HCT116 (cell line): ENCODE measurements at regions not wholly inside any gene's neighbourhood (a gene's known extent, or its start where the extent isn't known, plus 50 kb on each side); places are given as distances from the start of the nearest gene placed in this dataset.

Experiments used
- ATAC-seq: fragments of 200-7000 bp; cut with Tn5 transposase; 2 replicates; pipeline ENCODE4 v1.9.1; 2020; ENCODE audit warnings: mild to moderate bottlenecking, moderate library complexity
- BruUV-seq: library from RNA; stranded (reverse); fragments of 400-500 nt; replicated peaks from 2 replicates; lab custom pipeline; 2021; lab: Mats Ljungman, UMichigan
- CTCF ChIA-PET: fragments of 300-600 bp; sonication (Branson Sonifier 250); formaldehyde crosslinking; loops from one replicate; lab custom pipeline; 2021; ENCODE audit warnings: antibody characterized with exemption; lab: Charles Lee
- POLR2A ChIA-PET: fragments of 300-600, 350-600 bp; sonication (Branson Sonifier 250); formaldehyde crosslinking; loops from one replicate; lab custom pipeline; 2021; ENCODE audit warnings: antibody characterized with exemption; lab: Charles Lee
- RAD21 ChIA-PET, 2 experiments: fragments of 300-600 bp; sonication (Branson Sonifier 250); formaldehyde crosslinking; loops; one replicate each; lab custom pipeline; 2023; ENCODE audit warnings: low total read pairs in 2 of 2; ENCODE audit not compliant: uncharacterized antibody in 2 of 2, unreplicated experiment in 2 of 2, low non-redundant PET in 1 of 2; lab: Charles Lee
- DNase-seq: peaks from one replicate; pipeline ENCODE4 v3.0.0-alpha.2; 2010; ENCODE audit warnings: low read depth, low spot score
- H2AFZ ChIP-seq: fragments of 200-600 bp; shearing (Covaris generic), sonication (generic); 2 replicates; pipeline ENCODE4 v1.6.1; 2017; ENCODE audit warnings: low read depth, mixed run types, mixed read lengths, antibody characterized with exemption, low read length; ENCODE audit not compliant: poor library complexity, severe bottlenecking
- H3K27ac ChIP-seq: 2 replicates; pipeline ENCODE4 v1.5.1; 2012; ENCODE audit warnings: low read depth, low read length
- H3K27me3 ChIP-seq: fragments of 200-600 bp; sonication (generic); 2 replicates; pipeline ENCODE4 v1.6.1; 2016; ENCODE audit warnings: mixed run types, low read length, mixed read lengths; ENCODE audit not compliant: insufficient read depth
- H3K36me3 ChIP-seq, 2 experiments: fragments of 200-500 bp in 1 of 2; fragments of 200-600 bp in 1 of 2; sonication (Bioruptor generic) in 1 of 2; sonication (generic) in 1 of 2; 2 replicates each; pipeline versions ENCODE4 v1.5.1 to v1.6.1; 2014 to 2016; ENCODE audit warnings: low read length in 2 of 2, inconsistent platforms in 1 of 2, mixed read lengths in 1 of 2, mixed run types in 1 of 2; ENCODE audit not compliant: insufficient read depth in 2 of 2, control insufficient read depth in 1 of 2
- H3K4me1 ChIP-seq, 2 experiments: fragments of 200-600 bp in 1 of 2; sonication (generic) in 1 of 2; 2 replicates each; pipeline versions ENCODE4 v1.5.1 to v1.6.1; 2012 to 2017; ENCODE audit warnings: low read length in 2 of 2, inconsistent platforms in 1 of 2, mild to moderate bottlenecking in 1 of 2, mixed read lengths in 1 of 2, mixed run types in 1 of 2, moderate library complexity in 1 of 2; ENCODE audit not compliant: insufficient read depth in 2 of 2, control insufficient read depth in 1 of 2
- H3K4me2 ChIP-seq: fragments of 200-600 bp; sonication (generic); 2 replicates; pipeline ENCODE4 v1.6.1; 2017; ENCODE audit warnings: mixed run types, low read length, mixed read lengths
- H3K4me3 ChIP-seq, 2 experiments: fragments of 200-600 bp in 1 of 2; sonication (generic) in 1 of 2; replicated peaks in 1 of 2; 2 replicates each; pipeline ENCODE4 v1.5.1; 2011 to 2016; ENCODE audit warnings: low read length in 2 of 2, control low read depth in 1 of 2, low read depth in 1 of 2, mild to moderate bottlenecking in 1 of 2, mixed read lengths in 1 of 2, mixed run types in 1 of 2
- H3K79me2 ChIP-seq: fragments of 200-600 bp; sonication (generic); 2 replicates; pipeline ENCODE4 v1.6.1; 2017; ENCODE audit warnings: mild to moderate bottlenecking, mixed run types, low read length, moderate library complexity, mixed read lengths; ENCODE audit not compliant: insufficient read depth
- H3K9ac ChIP-seq: fragments of 200-600 bp; sonication (generic); 2 replicates; pipeline ENCODE4 v1.6.1; 2016; ENCODE audit warnings: low read length, mixed read lengths
- H3K9me2 ChIP-seq: fragments of 200-600 bp; sonication (generic), shearing (Covaris generic); 2 replicates; pipeline ENCODE4 v1.6.1; 2017; ENCODE audit warnings: mixed run types, mild to moderate bottlenecking, moderate library complexity; ENCODE audit not compliant: insufficient read depth
- H3K9me3 ChIP-seq, 2 experiments: fragments of 200-500 bp in 1 of 2; fragments of 200-600 bp in 1 of 2; sonication (Bioruptor generic) in 1 of 2; sonication (generic) in 1 of 2; 2 replicates each; pipeline ENCODE4 v1.6.1; 2014 to 2017; ENCODE audit warnings: low read length in 2 of 2, mixed read lengths in 2 of 2, inconsistent platforms in 1 of 2, low read depth in 1 of 2, mild to moderate bottlenecking in 1 of 2, mixed run types in 1 of 2, moderate library complexity in 1 of 2; ENCODE audit not compliant: control insufficient read depth in 1 of 2, insufficient read depth in 1 of 2
- H4K20me1 ChIP-seq: fragments of 200-600 bp; sonication (generic), shearing (Covaris generic); 2 replicates; pipeline ENCODE4 v1.6.1; 2017; ENCODE audit warnings: mixed run types, mild to moderate bottlenecking, moderate library complexity; ENCODE audit not compliant: insufficient read depth
- CEBPB ChIP-seq: IDR thresholded peaks from 2 replicates; pipeline ENCODE4 v1.6.1; 2012; ENCODE audit warnings: low read depth
- CTCF ChIP-seq, 3 experiments: fragments of 200-600 bp in 1 of 3; sonication (generic) in 1 of 3; IDR thresholded peaks in 2 of 3; conservative IDR thresholded peaks in 1 of 3; 2 replicates each; pipeline ENCODE4 v1.5.1; 2012 to 2017; ENCODE audit warnings: low read depth in 2 of 3, low read length in 2 of 3, antibody characterized with exemption in 1 of 3, borderline replicate concordance in 1 of 3, control low read depth in 1 of 3, mild to moderate bottlenecking in 1 of 3, mixed read lengths in 1 of 3, mixed run types in 1 of 3, moderate library complexity in 1 of 3; ENCODE audit not compliant: insufficient read depth in 1 of 3
- ELF1 ChIP-seq: IDR thresholded peaks from 2 replicates; pipeline ENCODE4 v1.6.1; 2012; ENCODE audit warnings: low read depth, borderline replicate concordance
- JUND ChIP-seq: IDR thresholded peaks from 2 replicates; pipeline ENCODE4 v1.6.1; 2012
- MAX ChIP-seq: IDR thresholded peaks from 2 replicates; pipeline ENCODE4 v1.6.1; 2012
- POLR2A ChIP-seq: IDR thresholded peaks from 2 replicates; pipeline ENCODE4 v1.7.0; 2011; ENCODE audit warnings: borderline replicate concordance; ENCODE audit not compliant: insufficient read depth, insufficient read length; ENCODE audit errors: extremely low read depth
- RAD21 ChIP-seq: IDR thresholded peaks from 2 replicates; pipeline ENCODE4 v1.6.1; 2012; ENCODE audit warnings: low read depth, mild to moderate bottlenecking
- REST ChIP-seq: IDR thresholded peaks from 2 replicates; pipeline ENCODE4 v1.6.1; 2012; ENCODE audit warnings: low read depth
- SP1 ChIP-seq: IDR thresholded peaks from 2 replicates; pipeline ENCODE4 v1.6.1; 2012; ENCODE audit warnings: low read depth
- SRF ChIP-seq: IDR thresholded peaks from 2 replicates; pipeline ENCODE4 v1.6.1; 2012; ENCODE audit warnings: low read depth
- TCF7L2 ChIP-seq: IDR thresholded peaks from 2 replicates; pipeline ENCODE4 v1.7.0; 2011; ENCODE audit warnings: borderline replicate concordance, inconsistent platforms; ENCODE audit not compliant: insufficient read depth, insufficient read length; ENCODE audit errors: extremely low read depth
- YY1 ChIP-seq: IDR thresholded peaks from 2 replicates; pipeline ENCODE4 v1.6.1; 2011; ENCODE audit warnings: low read length, low read depth, moderate library complexity, mild to moderate bottlenecking; ENCODE audit not compliant: insufficient replicate concordance; ENCODE audit errors: extremely low read depth
- ZBTB33 ChIP-seq: IDR thresholded peaks from 2 replicates; pipeline ENCODE4 v1.6.1; 2011; ENCODE audit warnings: mild to moderate bottlenecking, low read length, moderate library complexity; ENCODE audit not compliant: insufficient replicate concordance; ENCODE audit errors: extremely low read depth
- ZFX ChIP-seq: fragments of 450-650 bp; IDR thresholded peaks from 2 replicates; pipeline ENCODE4 v1.6.1; 2017
- intact Hi-C: fragments of 100-400 bp; cut with micrococcal nuclease; formaldehyde crosslinking; loops from 2 replicates; pipeline ENCODE4 v1.10.0; 2022

GRCh38 chr12:69008520-69008919 is 75.5 kb upstream of the CPM start:
- Histone ChIP-seq H3K9me3 (no peaks in the 10 kb centered on the region), H2AFZ (no peak overlapping the region), H3K36me3 (no peaks in the 10 kb centered on the region), H3K9me2 (no peaks in the 10 kb centered on the region), H3K27me3 (no peaks in the 10 kb centered on the region), H4K20me1 (no peaks in the 10 kb centered on the region), H3K4me2 (no peak overlapping the region), H3K79me2 (no peaks in the 10 kb centered on the region), H3K4me3 (no peak overlapping the region), H3K27ac (no peak overlapping the region), H3K4me1 (peaks cover 0 to 4% of the 10 kb centered on the region in 2 experiments; a peak in 2 of 4 replicates), H3K9ac (no peak overlapping the region)
- ATAC-seq, result no peak
- no TSS peak for BruUV-seq
- no peak for DNase-seq
- TF ChIP-seq MAX (no peak), TCF7L2 (no peak), CEBPB (peak; percentile 72)
- ChIA-PET RAD21 (no interaction called here), CTCF (no interaction called here), POLR2A (no interaction called here)
- intact Hi-C loops, result no loop called here

- intact Hi-C loops, result no loop called here
- DNase-seq, result no peak
- H3K4me3 ChIP-seq, result no peak overlapping the region
- CTCF ChIA-PET, result no interaction called here
- no peaks in the 10 kb centered on the region for H3K79me2 ChIP-seq
- no peak overlapping the region for H2AFZ ChIP-seq
- no peaks in the 10 kb centered on the region for H3K27me3 ChIP-seq
- no TSS peak for BruUV-seq
- no peaks in the 10 kb centered on the region for H3K9me2 ChIP-seq
- H3K36me3 ChIP-seq, result no peaks in the 10 kb centered on the region
- H3K4me2 ChIP-seq, result no peak overlapping the region
- POLR2A ChIA-PET, result no interaction called here
- no peak for ATAC-seq
- H4K20me1 ChIP-seq, result no peaks in the 10 kb centered on the region
- H3K4me1 ChIP-seq, result no peaks in the 10 kb centered on the region
- RAD21 ChIA-PET, result no interaction called here
- H3K9me3 ChIP-seq, result no peaks in the 10 kb centered on the region
- H3K9ac ChIP-seq, result no peak overlapping the region
- no peak overlapping the region for H3K27ac ChIP-seq
- TF ChIP-seq CEBPB (no peak), REST (no peak), SP1 (no peak), POLR2A (no peak), CTCF (IDR thresholded peaks at IDR 0.05 in 2 of 3, conservative IDR thresholded peaks at IDR 0.05 in 1 of 3; ENCODE audit: borderline replicate concordance in 1 of 3, insufficient read depth in 1 of 3, low read depth in 2 of 3, low read length in 2 of 3) (no peak), YY1 (no peak), ZFX (no peak), ZBTB33 (no peak), RAD21 (no peak), ELF1 (no peak), JUND (no peak), SRF (no peak)
Measured at GRCh38 chr12:69014047-69014446, 81.1 kb upstream of the CPM start.
